SJSA1 (cell line): ENCODE measurements at regions not wholly inside any gene's neighbourhood (a gene's known extent, or its start where the extent isn't known, plus 50 kb on each side); places are given as distances from the start of the nearest gene placed in this dataset.
A peak's percentile ranks its signal among the peaks of the same experiment; 100 is the strongest.

ENCODE experiments used
- DNase-seq, 2 experiments: peaks; one replicate each; pipeline ENCODE4 v3.0.0-alpha.2; 2015 to 2020; ENCODE audit warnings: low spot score in 2 of 2, low read depth in 1 of 2
- H3K27ac ChIP-seq: fragments of 250-450 bp; sonication (Bioruptor Pico); 2 replicates; pipeline ENCODE4 v1.5.1; 2020; ENCODE audit warnings: mild to moderate bottlenecking, moderate library complexity
- H3K27me3 ChIP-seq: fragments of 250-450 bp; sonication (Bioruptor Pico); replicated peaks from 2 replicates; pipeline ENCODE4 v1.5.1; 2020; ENCODE audit warnings: mild to moderate bottlenecking, moderate library complexity
- H3K36me3 ChIP-seq: fragments of 250-450 bp; sonication (Bioruptor Pico); 2 replicates; pipeline ENCODE4 v1.5.1; 2020; ENCODE audit warnings: mild to moderate bottlenecking
- H3K4me1 ChIP-seq: fragments of 250-450 bp; sonication (Bioruptor Pico); replicated peaks from 2 replicates; pipeline ENCODE4 v1.6.1; 2021; ENCODE audit warnings: mild to moderate bottlenecking
- H3K4me3 ChIP-seq: fragments of 250-450 bp; sonication (Bioruptor Pico); 2 replicates; pipeline ENCODE4 v1.5.1; 2020; ENCODE audit warnings: mild to moderate bottlenecking
- H3K9me3 ChIP-seq: fragments of 250-450 bp; sonication (Bioruptor Pico); replicated peaks from 2 replicates; pipeline ENCODE4 v1.5.1; 2020; ENCODE audit warnings: mild to moderate bottlenecking

- Histone ChIP-seq H3K4me1 (no peaks in the 10 kb centered on the region), H3K36me3 (no peaks in the 10 kb centered on the region), H3K9me3 (no peaks in the 10 kb centered on the region), H3K27ac (no peak overlapping the region), H3K27me3 (peaks cover 6% of the 10 kb centered on the region; the same call in 1 of the 2 replicates), H3K4me3 (no peak overlapping the region)
- DNase-seq: no peak
These were observed 127.4 kb upstream of the FHL2 start for GRCh38 chr2:105526000-105526925.

GRCh38 chr2:105525201-105525600 lies 126.3 kb upstream of the FHL2 start:
- Histone ChIP-seq H3K27me3 (peaks cover 6% of the 10 kb centered on the region; the same call in 1 of the 2 replicates), H3K4me3 (no peak overlapping the region), H3K27ac (no peak overlapping the region), H3K36me3 (no peaks in the 10 kb centered on the region), H3K4me1 (no peaks in the 10 kb centered on the region), H3K9me3 (no peaks in the 10 kb centered on the region)
- no peak for DNase-seq

- H3K27ac ChIP-seq: no peak overlapping the region
- H3K4me3 ChIP-seq: no peak overlapping the region
- H3K36me3 ChIP-seq: no peaks in the 10 kb centered on the region
- DNase-seq: no peak
- H3K4me1 ChIP-seq: 0 out of 2 replicates have a peak, but pooled peaks cover 5% of the 10 kb centered on the region
- no peaks in the 10 kb centered on the region for H3K9me3 ChIP-seq
- peaks cover 6% of the 10 kb centered on the region; the same call in 1 of the 2 replicates for H3K27me3 ChIP-seq
These were observed 123.8 kb upstream of the FHL2 start for GRCh38 chr2:105522645-105523044.

- Histone ChIP-seq H3K36me3 (no peaks in the 10 kb centered on the region), H3K27ac (no peak overlapping the region), H3K4me3 (no peak overlapping the region), H3K27me3 (no peaks in the 10 kb centered on the region; the same call in 1 of the 2 replicates), H3K9me3 (no peaks in the 10 kb centered on the region), H3K4me1 (0 out of 2 replicates have a peak, but pooled peaks cover 5% of the 10 kb centered on the region)
- DNase-seq: no peak
These were observed 122.8 kb upstream of the FHL2 start for GRCh38 chr2:105521616-105522015.

GRCh38 chr2:105521176-105521575 lies 122.3 kb upstream of the FHL2 start:
- H3K4me3 ChIP-seq: no peak overlapping the region
- H3K9me3 ChIP-seq: no peaks in the 10 kb centered on the region
- H3K27ac ChIP-seq: no peak overlapping the region
- no peaks in the 10 kb centered on the region for H3K36me3 ChIP-seq
- 0 out of 2 replicates have a peak, but pooled peaks cover 5% of the 10 kb centered on the region for H3K4me1 ChIP-seq
- no peaks in the 10 kb centered on the region for H3K27me3 ChIP-seq
- peak in 1 of 2 experiments; percentile 58 for DNase-seq

GRCh38 chr2:105519516-105519915 lies 120.7 kb upstream of the FHL2 start:
- DNase-seq: no peak
- Histone ChIP-seq H3K27ac (no peak overlapping the region), H3K9me3 (no peaks in the 10 kb centered on the region), H3K36me3 (no peaks in the 10 kb centered on the region), H3K4me3 (no peak overlapping the region), H3K27me3 (no peaks in the 10 kb centered on the region), H3K4me1 (0 out of 2 replicates have a peak, but pooled peaks cover 5% of the 10 kb centered on the region)

- Histone ChIP-seq H3K4me3 (no peak overlapping the region), H3K36me3 (no peaks in the 10 kb centered on the region), H3K4me1 (0 out of 2 replicates have a peak, but pooled peaks cover 5% of the 10 kb centered on the region), H3K27me3 (no peaks in the 10 kb centered on the region), H3K9me3 (no peaks in the 10 kb centered on the region), H3K27ac (no peak overlapping the region)
- DNase-seq: no peak
These were observed 120.0 kb upstream of the FHL2 start for GRCh38 chr2:105518897-105519296.

GRCh38 chr2:105517814-105518705 lies 119.2 kb upstream of the FHL2 start:
- peak in 1 of 2 experiments; percentile 11 for DNase-seq
- no peak overlapping the region for H3K4me3 ChIP-seq
- H3K36me3 ChIP-seq: no peaks in the 10 kb centered on the region
- H3K27me3 ChIP-seq: no peaks in the 10 kb centered on the region
- no peak overlapping the region for H3K27ac ChIP-seq
- H3K9me3 ChIP-seq: no peaks in the 10 kb centered on the region
- 0 out of 2 replicates have a peak, but pooled peaks cover 5% of the 10 kb centered on the region for H3K4me1 ChIP-seq

- H3K4me3 ChIP-seq: no peak overlapping the region
- no peaks in the 10 kb centered on the region for H3K27me3 ChIP-seq
- no peaks in the 10 kb centered on the region for H3K36me3 ChIP-seq
- DNase-seq: no peak
- H3K4me1 ChIP-seq: peaks cover 6% of the 10 kb centered on the region; the same call in 1 of the 2 replicates
- H3K27ac ChIP-seq: no peak overlapping the region
- H3K9me3 ChIP-seq: no peaks in the 10 kb centered on the region
These were observed 116.9 kb upstream of the FHL2 start for GRCh38 chr2:105515581-105516415.

DNA sequence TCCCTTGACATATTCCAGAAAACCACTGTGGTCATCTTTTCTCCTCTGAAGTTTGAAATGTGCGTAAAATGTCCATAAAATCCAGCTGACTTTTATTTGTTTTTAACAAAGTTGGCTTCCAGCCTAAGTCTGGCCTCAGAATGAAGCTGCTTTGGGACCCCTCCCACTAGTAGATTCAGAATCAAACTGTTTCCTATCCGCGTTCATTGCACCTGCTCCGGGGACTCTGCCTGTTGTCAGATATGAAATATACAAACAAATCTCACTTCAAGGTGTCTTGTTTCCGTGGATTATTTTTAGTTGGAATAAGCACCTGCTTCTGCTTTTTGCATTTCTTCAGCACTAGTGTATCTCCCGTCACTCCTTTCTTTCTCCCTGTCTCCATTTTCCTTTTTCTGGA lies 115.7 kb upstream of the FHL2 start:
- Histone ChIP-seq H3K27ac (no peak overlapping the region), H3K4me3 (no peak overlapping the region), H3K9me3 (no peaks in the 10 kb centered on the region), H3K27me3 (no peaks in the 10 kb centered on the region), H3K36me3 (no peaks in the 10 kb centered on the region), H3K4me1 (peaks cover 10% of the 10 kb centered on the region; the same call in 1 of the 2 replicates)
- no peak for DNase-seq

DNA sequence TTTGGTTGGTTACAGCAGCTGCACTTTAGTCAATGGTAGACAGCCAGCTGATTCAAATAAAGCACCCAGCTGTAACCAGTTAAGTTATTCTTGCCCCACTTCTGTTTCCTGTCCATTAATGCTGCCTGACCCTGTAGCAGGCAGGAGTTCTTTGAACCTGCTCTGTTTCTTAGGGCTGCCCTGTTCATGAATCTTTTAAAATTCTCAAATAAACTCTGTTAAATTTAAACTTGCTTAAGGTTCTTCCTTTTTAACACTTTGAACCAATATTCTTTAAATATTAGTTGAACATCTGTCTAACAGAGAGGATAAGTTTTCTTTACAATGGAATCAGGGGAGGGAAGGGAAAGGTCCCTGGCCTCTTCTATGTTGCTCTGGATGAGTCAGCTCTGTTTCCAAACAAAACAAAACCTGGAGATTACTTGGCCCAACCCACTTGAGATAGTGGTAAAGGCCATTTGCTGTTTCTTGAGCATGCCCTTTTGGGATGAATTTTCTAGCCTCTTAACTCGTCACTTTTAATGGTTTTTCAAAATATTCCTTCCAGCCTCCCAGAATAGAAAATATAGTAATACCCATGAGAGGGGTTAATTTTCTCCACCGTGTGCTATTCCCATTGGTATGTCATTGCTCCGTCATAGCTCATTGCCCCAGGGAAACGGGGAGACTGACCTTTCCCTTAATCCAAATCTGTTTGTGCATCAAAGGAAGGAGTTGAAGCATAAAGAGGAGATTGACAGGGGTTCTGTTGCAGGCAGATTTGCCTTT lies 112.1 kb upstream of the FHL2 start:
- Histone ChIP-seq H3K4me3 (no peak overlapping the region), H3K27ac (no peak overlapping the region), H3K9me3 (no peaks in the 10 kb centered on the region), H3K4me1 (peaks cover 5% of the 10 kb centered on the region; the same call in 1 of the 2 replicates), H3K27me3 (no peaks in the 10 kb centered on the region), H3K36me3 (no peaks in the 10 kb centered on the region)
- DNase-seq: peak in 1 of 2 experiments; percentile 46

- no peaks in the 10 kb centered on the region for H3K27me3 ChIP-seq
- H3K36me3 ChIP-seq: no peaks in the 10 kb centered on the region
- peaks cover 5% of the 10 kb centered on the region; the same call in 1 of the 2 replicates for H3K4me1 ChIP-seq
- no peak overlapping the region for H3K27ac ChIP-seq
- H3K4me3 ChIP-seq: no peak overlapping the region
- DNase-seq: no peak
- no peaks in the 10 kb centered on the region for H3K9me3 ChIP-seq
These were observed 110.6 kb upstream of the FHL2 start for GRCh38 chr2:105509269-105510086.
